HAP-1 (cell line): ENCODE measurements at regions not wholly inside any gene's neighbourhood (a gene's known extent, or its start where the extent isn't known, plus 50 kb on each side); places are given as distances from the start of the nearest gene placed in this dataset.

Experiments
- DNase-seq, 2 experiments: peaks; one replicate each; pipeline ENCODE4 v3.0.0-alpha.2; 2016 to 2020; ENCODE audit warnings: low spot score in 2 of 2
- H3K27me3 ChIP-seq: fragments of 250-450 bp; sonication (Bioruptor Pico); 2 replicates; pipeline ENCODE4 v1.5.1; 2020; ENCODE audit warnings: low read depth, mild to moderate bottlenecking, moderate library complexity
- H3K36me3 ChIP-seq: fragments of 250-450 bp; sonication (Bioruptor Pico); replicated peaks from 2 replicates; pipeline ENCODE4 v1.5.1; 2020; ENCODE audit warnings: mild to moderate bottlenecking
- H3K4me1 ChIP-seq: fragments of 250-450 bp; sonication (Bioruptor Pico); 2 replicates; pipeline ENCODE4 v1.5.1; 2020; ENCODE audit warnings: mild to moderate bottlenecking
- H3K4me3 ChIP-seq: fragments of 250-450 bp; sonication (Bioruptor Pico); 2 replicates; pipeline ENCODE4 v1.5.1; 2020; ENCODE audit warnings: mild to moderate bottlenecking, moderate library complexity
- H3K9me3 ChIP-seq: fragments of 250-450 bp; sonication (Bioruptor Pico); 2 replicates; pipeline ENCODE4 v1.5.1; 2020; ENCODE audit warnings: mild to moderate bottlenecking, moderate library complexity
- in situ Hi-C: fragments of 300-500 bp; cut with MboI; formaldehyde crosslinking; loops from 3 replicates; pipeline ENCODE4 v1.14.3; 2020; ENCODE audit warnings: low sequenced_read_pairs, inconsistent platforms, mixed read lengths

GRCh38 chr4:4808086-4808485 lies 51.4 kb upstream of the MSX1 start:
- Histone ChIP-seq H3K27me3 (no peaks in the 10 kb centered on the region), H3K4me3 (no peak overlapping the region), H3K4me1 (no peaks in the 10 kb centered on the region), H3K36me3 (no peaks in the 10 kb centered on the region), H3K9me3 (no peaks in the 10 kb centered on the region)
- in situ Hi-C loops, result no loop called here
- no peak for DNase-seq

GRCh38 chr4:4805887-4806286 lies 53.6 kb upstream of the MSX1 start:
- H3K4me3 ChIP-seq, result no peak overlapping the region
- no peaks in the 10 kb centered on the region for H3K9me3 ChIP-seq
- H3K27me3 ChIP-seq, result no peaks in the 10 kb centered on the region
- no peaks in the 10 kb centered on the region for H3K4me1 ChIP-seq
- no peaks in the 10 kb centered on the region for H3K36me3 ChIP-seq
- in situ Hi-C loops, result no loop called here
- DNase-seq, result no peak

- H3K36me3 ChIP-seq, result no peaks in the 10 kb centered on the region
- H3K4me1 ChIP-seq, result no peaks in the 10 kb centered on the region
- no peaks in the 10 kb centered on the region for H3K9me3 ChIP-seq
- DNase-seq, result no peak
- in situ Hi-C loops, result no loop called here
- H3K27me3 ChIP-seq, result peaks cover 5% of the 10 kb centered on the region
- no peak overlapping the region for H3K4me3 ChIP-seq
These were observed 55.6 kb upstream of the MSX1 start for GRCh38 chr4:4803912-4804296.

- no peaks in the 10 kb centered on the region for H3K9me3 ChIP-seq
- no peak overlapping the region for H3K4me3 ChIP-seq
- DNase-seq, result no peak
- H3K36me3 ChIP-seq, result no peaks in the 10 kb centered on the region
- in situ Hi-C loops, result no loop called here
- no peaks in the 10 kb centered on the region for H3K4me1 ChIP-seq
- peaks cover 5% of the 10 kb centered on the region for H3K27me3 ChIP-seq
These were observed 56.1 kb upstream of the MSX1 start for GRCh38 chr4:4803216-4803911.

- no peaks in the 10 kb centered on the region for H3K36me3 ChIP-seq
- H3K27me3 ChIP-seq, result peaks cover 5% of the 10 kb centered on the region
- H3K4me1 ChIP-seq, result no peaks in the 10 kb centered on the region
- H3K4me3 ChIP-seq, result no peak overlapping the region
- in situ Hi-C loops, result no loop called here
- no peak for DNase-seq
- H3K9me3 ChIP-seq, result no peaks in the 10 kb centered on the region
These were observed 58.6 kb upstream of the MSX1 start for GRCh38 chr4:4800646-4801408.

- peaks cover 5% of the 10 kb centered on the region for H3K27me3 ChIP-seq
- no peaks in the 10 kb centered on the region for H3K4me1 ChIP-seq
- H3K9me3 ChIP-seq, result peaks cover under 1% of the 10 kb centered on the region; the same call in 1 of the 2 replicates
- no peak overlapping the region for H3K4me3 ChIP-seq
- DNase-seq, result no peak
- no peaks in the 10 kb centered on the region for H3K36me3 ChIP-seq
- in situ Hi-C loops, result no loop called here
These were observed 65.0 kb upstream of the MSX1 start for GRCh38 chr4:4794421-4794820.

- Histone ChIP-seq H3K4me3 (no peak overlapping the region), H3K4me1 (no peaks in the 10 kb centered on the region), H3K27me3 (no peaks in the 10 kb centered on the region), H3K9me3 (peaks cover 8% of the 10 kb centered on the region; the same call in 1 of the 2 replicates), H3K36me3 (no peaks in the 10 kb centered on the region)
- no peak for DNase-seq
- in situ Hi-C loops, result no loop called here
These were observed 67.0 kb upstream of the MSX1 start for GRCh38 chr4:4792466-4792865.

GRCh38 chr4:4791299-4792111 lies 68.0 kb upstream of the MSX1 start:
- in situ Hi-C loops, result no loop called here
- Histone ChIP-seq H3K4me3 (no peak overlapping the region), H3K27me3 (no peaks in the 10 kb centered on the region), H3K36me3 (no peaks in the 10 kb centered on the region), H3K4me1 (no peaks in the 10 kb centered on the region), H3K9me3 (peaks cover 8% of the 10 kb centered on the region; the same call in 1 of the 2 replicates)
- DNase-seq, result no peak

GRCh38 chr4:4789462-4789861 lies 70.0 kb upstream of the MSX1 start:
- H3K9me3 ChIP-seq, result peaks cover 8% of the 10 kb centered on the region; the same call in 1 of the 2 replicates
- no peaks in the 10 kb centered on the region for H3K27me3 ChIP-seq
- no peak for DNase-seq
- in situ Hi-C loops, result no loop called here
- no peak overlapping the region for H3K4me3 ChIP-seq
- H3K4me1 ChIP-seq, result no peaks in the 10 kb centered on the region
- no peaks in the 10 kb centered on the region for H3K36me3 ChIP-seq

GRCh38 chr4:4788573-4788972 lies 70.9 kb upstream of the MSX1 start:
- Histone ChIP-seq H3K36me3 (no peaks in the 10 kb centered on the region), H3K27me3 (no peaks in the 10 kb centered on the region), H3K4me1 (no peaks in the 10 kb centered on the region), H3K4me3 (no peak overlapping the region), H3K9me3 (peaks cover 8% of the 10 kb centered on the region; the same call in 1 of the 2 replicates)
- no peak for DNase-seq
- in situ Hi-C loops, result no loop called here

- Histone ChIP-seq H3K4me3 (no peak overlapping the region), H3K36me3 (no peaks in the 10 kb centered on the region), H3K9me3 (peaks cover 8% of the 10 kb centered on the region; the same call in 1 of the 2 replicates), H3K27me3 (no peaks in the 10 kb centered on the region), H3K4me1 (no peaks in the 10 kb centered on the region)
- in situ Hi-C loops, result no loop called here
- DNase-seq, result no peak
These were observed 72.0 kb upstream of the MSX1 start for GRCh38 chr4:4787421-4787820.

GRCh38 chr4:4784379-4784778 lies 75.1 kb upstream of the MSX1 start:
- in situ Hi-C loops, result no loop called here

GRCh38 chr4:4783847-4784246 lies 75.6 kb upstream of the MSX1 start:
- Histone ChIP-seq H3K9me3 (peaks cover 2% of the 10 kb centered on the region; the same call in 1 of the 2 replicates), H3K4me1 (no peaks in the 10 kb centered on the region), H3K4me3 (no peak overlapping the region), H3K27me3 (no peaks in the 10 kb centered on the region), H3K36me3 (no peaks in the 10 kb centered on the region)
- in situ Hi-C loops, result no loop called here
- DNase-seq, result no peak

More at GRCh38 chr4:4784379-4784778, 75.1 kb upstream of the MSX1 start:
- Histone ChIP-seq H3K36me3 (no peaks in the 10 kb centered on the region), H3K9me3 (peaks cover 7% of the 10 kb centered on the region; the same call in 1 of the 2 replicates), H3K27me3 (no peaks in the 10 kb centered on the region), H3K4me3 (no peak overlapping the region), H3K4me1 (no peaks in the 10 kb centered on the region)
- DNase-seq, result no peak

- no peak for DNase-seq
- Histone ChIP-seq H3K27me3 (no peaks in the 10 kb centered on the region), H3K9me3 (no peaks in the 10 kb centered on the region; the same call in 1 of the 2 replicates), H3K36me3 (no peaks in the 10 kb centered on the region), H3K4me1 (no peaks in the 10 kb centered on the region), H3K4me3 (no peak overlapping the region)
- in situ Hi-C loops, result no loop called here
These were observed 76.5 kb upstream of the MSX1 start for GRCh38 chr4:4782969-4783368.
